ENCODE measurements at regions not wholly inside any gene's neighbourhood (a gene's known extent, or its start where the extent isn't known, plus 50 kb on each side); places are given as distances from the start of the nearest gene placed in this dataset.
"Not testable (repeated sequence)": the region's sequence is repeated elsewhere in the genome, so short reads cannot be mapped to it uniquely, and the experiment has no call there.

- no peak for FAIRE-seq
Observed at GRCh38 chr13:30058429-30058828, 208.0 kb upstream of the UBL3 start.

GRCh38 chr13:30054546-30054945 lies 204.1 kb upstream of the UBL3 start:
- FAIRE-seq: not testable (repeated sequence)

- no peak for FAIRE-seq
Observed at GRCh38 chr13:30053939-30054338, 203.5 kb upstream of the UBL3 start.

GRCh38 chr13:30052120-30052519 lies 201.7 kb upstream of the UBL3 start:
- FAIRE-seq: no peak

GRCh38 chr13:30051531-30052060 lies 201.2 kb upstream of the UBL3 start:
- FAIRE-seq: no peak

- no peak for FAIRE-seq
Observed at GRCh38 chr13:30049692-30050091, 199.3 kb upstream of the UBL3 start.

- no peak for FAIRE-seq
Observed at GRCh38 chr13:30047154-30047874, 196.9 kb upstream of the UBL3 start.

GRCh38 chr13:30045916-30046704 lies 195.7 kb upstream of the UBL3 start:
- no peak for FAIRE-seq

- no peak for FAIRE-seq
Observed at GRCh38 chr13:30044932-30045331, 194.5 kb upstream of the UBL3 start.

GRCh38 chr13:30043631-30043925 lies 193.2 kb upstream of the UBL3 start:
- no peak for FAIRE-seq

GRCh38 chr13:30042891-30043630 lies 192.6 kb upstream of the UBL3 start:
- FAIRE-seq: no peak

- no peak for FAIRE-seq
Observed at GRCh38 chr13:30042272-30042671, 191.9 kb upstream of the UBL3 start.

- no peak for FAIRE-seq
Observed at GRCh38 chr13:30039511-30039911, 189.1 kb upstream of the UBL3 start.

- no peak for FAIRE-seq
Observed at GRCh38 chr13:30038884-30039283, 188.5 kb upstream of the UBL3 start.

GRCh38 chr13:30037766-30038165 lies 187.3 kb upstream of the UBL3 start:
- FAIRE-seq: no peak

- no peak for FAIRE-seq
Observed at GRCh38 chr13:30037306-30037705, 186.9 kb upstream of the UBL3 start.

GRCh38 chr13:30034458-30034795 lies 184.0 kb upstream of the UBL3 start:
- no peak for FAIRE-seq

- FAIRE-seq: no peak
Observed at GRCh38 chr13:30033681-30034457, 183.5 kb upstream of the UBL3 start.

- FAIRE-seq: no peak
Observed at GRCh38 chr13:30032263-30032662, 181.8 kb upstream of the UBL3 start.

- no peak for FAIRE-seq
Observed at GRCh38 chr13:30031488-30031887, 181.1 kb upstream of the UBL3 start.

GRCh38 chr13:30030141-30030750 lies 179.8 kb upstream of the UBL3 start:
- no peak for FAIRE-seq
